ENCODE measurements at regions not wholly inside any gene's neighbourhood (a gene's known extent, or its start where the extent isn't known, plus 50 kb on each side); places are given as distances from the start of the nearest gene placed in this dataset.

DNA sequence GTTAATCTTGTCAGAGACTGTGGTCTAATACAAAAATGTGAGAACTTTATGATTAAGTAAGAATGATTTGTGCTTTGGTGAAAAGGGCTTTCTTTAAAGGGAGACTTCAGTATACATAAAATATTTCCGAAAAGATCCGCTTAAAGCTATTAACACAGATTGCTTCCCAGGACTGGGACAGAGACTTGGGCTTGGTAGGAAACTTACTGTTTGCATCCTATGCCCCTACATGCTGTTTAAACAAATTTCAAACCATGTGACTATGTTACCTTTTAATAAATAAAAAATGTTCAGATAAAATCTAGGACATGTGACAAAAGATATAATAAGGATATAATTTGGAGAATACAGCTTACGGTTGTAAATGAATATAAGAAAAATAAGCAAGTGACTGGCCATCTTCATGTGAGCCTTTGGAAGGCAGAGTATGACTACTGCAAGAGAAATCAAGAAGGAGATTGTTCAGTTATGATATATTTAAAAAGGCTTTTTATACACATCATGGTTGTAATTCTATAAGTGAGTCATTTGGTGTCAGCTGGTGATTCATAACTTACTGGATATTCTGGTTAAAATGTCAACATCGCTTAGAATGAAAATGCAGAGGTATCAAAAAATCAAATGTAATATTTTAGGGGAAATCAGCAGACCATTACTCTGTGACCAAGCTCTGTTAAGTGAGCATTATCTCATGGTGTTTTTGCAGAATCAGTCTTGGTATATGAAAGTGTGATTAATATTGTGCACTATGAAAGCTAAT is 234.7 kb upstream of the E2F7 start:
- DNase-seq (ENCODE audit: low read depth in 2 of 2): peak; percentile 62 to 74

DNA sequence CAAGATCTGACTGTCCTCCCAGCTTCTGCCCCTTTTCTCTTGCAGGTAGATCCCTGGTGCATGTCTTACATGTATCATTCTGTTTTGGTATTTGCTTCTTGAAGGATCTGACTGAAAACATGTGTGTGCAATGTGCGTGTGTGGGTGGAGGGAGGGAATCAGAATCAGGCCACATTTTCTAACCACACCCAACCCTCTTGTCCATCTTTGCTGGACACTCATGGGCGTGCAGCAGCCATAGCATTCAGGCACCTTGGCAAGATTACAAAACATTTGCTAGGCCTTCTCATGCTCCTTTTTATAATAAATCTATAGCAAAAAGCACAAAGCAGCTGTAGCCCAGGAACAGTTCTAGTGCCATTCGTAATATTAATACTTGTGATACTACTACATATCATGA is 233.6 kb upstream of the E2F7 start:
- no peak for DNase-seq (ENCODE audit: low read depth in 2 of 2)

DNA sequence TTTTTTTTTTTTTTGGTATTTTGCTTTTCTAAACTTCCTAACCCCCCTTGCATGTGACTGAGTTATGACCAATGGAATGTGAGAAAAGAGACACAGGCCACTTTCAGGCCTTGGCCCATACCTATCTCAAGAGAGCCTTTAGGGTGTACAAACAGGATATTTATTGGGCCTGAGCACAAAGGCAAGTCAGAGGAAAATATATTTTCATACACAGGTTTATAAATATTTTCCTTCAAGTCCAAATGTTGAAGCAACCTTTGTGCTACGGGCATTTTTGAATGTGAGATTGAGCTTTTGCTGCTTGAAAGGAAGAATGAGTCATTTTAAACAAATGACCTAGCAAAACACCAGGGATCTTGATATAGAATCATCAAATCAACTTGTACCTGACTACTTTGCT is 228.6 kb upstream of the E2F7 start:
- DNase-seq (ENCODE audit: low read depth in 2 of 2): no peak

DNA sequence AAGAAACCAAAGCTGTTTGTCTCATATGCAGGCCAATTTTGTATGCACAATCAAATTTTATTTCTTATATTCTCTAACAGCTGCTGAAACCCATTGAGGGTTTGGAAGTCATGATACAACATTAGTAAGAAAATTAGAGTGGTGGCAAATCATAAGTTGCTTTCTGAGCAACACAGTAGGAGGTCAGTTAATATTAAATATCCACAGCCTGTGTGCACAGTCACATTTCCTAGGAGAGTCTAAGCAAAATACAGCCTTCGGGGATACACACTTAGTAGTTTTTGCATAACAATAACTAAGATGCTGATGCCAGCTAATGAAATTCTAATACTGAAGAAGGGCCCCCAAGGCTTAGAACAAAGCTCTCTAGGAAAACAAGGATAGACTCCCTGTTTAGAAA is 209.6 kb upstream of the E2F7 start:
- no peak for DNase-seq (ENCODE audit: low read depth in 2 of 2)

DNA sequence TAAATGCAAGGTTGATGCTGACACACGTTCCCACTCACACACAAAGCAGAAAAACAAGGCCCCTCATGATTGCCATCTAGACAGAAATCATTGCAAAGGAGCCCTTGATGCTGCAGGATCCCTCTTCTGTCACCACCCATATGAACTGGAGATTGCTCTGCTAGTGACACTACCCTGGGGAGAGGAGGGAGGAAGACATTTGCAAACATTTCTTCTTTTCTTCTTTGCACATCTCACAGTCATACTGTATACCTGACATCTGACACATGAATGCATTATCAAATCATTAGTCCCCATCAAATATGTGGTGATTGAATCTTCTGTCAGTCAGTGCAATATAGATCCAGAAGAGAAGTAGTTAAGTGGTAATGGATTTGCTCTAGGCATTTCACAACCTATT is 208.5 kb upstream of the E2F7 start:
- DNase-seq (ENCODE audit: low read depth in 2 of 2): no peak

DNA sequence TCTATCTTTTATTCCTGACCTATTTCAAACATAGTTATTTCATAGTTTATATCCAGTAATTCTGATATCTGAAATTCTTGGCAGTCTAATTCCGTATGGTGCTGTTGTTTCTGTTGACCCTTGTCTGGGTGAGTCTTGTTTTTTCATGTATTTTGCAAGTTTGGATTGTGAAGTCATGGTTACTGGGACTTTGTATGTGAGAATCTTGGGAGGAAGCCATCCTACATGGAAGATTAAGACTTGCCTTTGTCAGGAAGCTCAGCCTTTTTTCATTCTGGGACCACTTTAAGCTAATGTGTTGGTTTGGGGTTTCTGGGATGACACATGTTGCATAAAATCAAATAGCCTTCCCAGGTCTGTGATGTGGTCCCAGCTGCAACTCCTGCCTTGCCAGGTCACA is 191.6 kb upstream of the E2F7 start:
- DNase-seq (ENCODE audit: low read depth in 2 of 2): no peak

DNA sequence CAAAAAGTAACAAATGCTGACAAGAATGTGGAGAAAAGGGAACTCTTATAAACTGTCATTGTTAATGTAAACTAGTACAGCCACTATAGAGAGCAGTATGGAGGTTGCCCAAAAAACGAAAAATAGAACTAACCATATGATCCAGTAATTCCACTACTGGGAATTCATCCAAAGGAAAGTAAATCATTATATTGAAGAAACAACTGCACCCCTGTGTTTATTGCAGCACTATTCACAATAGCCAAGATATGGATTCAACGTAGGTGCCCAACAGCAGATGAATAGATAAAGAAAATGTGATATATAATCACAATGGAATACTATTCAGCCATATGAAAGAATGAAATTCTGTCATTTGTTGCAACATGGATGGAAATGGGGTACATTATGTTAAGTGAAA is 188.0 kb upstream of the E2F7 start:
- DNase-seq (ENCODE audit: low read depth in 2 of 2): no peak

DNA sequence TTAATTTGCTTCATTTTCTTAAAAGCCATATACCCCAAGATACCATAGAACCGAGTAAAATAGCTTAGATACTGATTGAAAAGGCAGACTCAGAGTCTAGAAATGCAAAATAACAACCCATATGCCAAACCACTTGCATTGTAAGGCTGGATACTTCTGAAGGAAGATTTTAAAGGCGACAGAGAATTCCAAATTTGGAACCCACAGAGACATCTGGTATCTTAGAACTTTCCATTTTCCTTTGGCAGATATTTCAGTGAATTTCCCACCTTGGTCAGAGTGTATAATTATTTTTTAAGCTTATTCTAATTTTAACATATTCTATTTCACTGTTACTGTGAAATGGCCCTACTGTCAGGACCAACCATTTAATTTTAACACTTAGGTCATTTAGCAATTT is 186.4 kb upstream of the E2F7 start:
- no peak for DNase-seq (ENCODE audit: low read depth in 2 of 2)

DNA sequence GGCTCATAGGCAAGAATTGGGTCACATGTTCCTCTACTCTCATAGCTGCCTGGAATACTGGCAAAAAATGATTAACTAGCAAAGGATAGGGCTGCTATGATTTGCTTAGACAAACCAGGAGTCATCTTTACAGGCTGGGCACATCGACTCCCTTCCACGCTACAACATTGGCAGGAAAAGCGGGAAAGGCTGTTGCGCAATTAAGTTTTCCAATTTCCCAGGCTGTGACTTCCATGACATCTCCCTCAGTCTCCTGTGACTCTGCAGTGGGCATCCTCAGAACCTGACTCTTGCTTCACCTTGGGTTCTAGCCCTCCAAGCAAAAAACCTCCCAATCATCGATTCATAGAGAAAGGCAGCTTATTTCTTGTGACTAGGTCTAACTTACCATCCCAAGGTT is 184.5 kb upstream of the E2F7 start:
- no peak for DNase-seq (ENCODE audit: low read depth in 2 of 2)

DNA sequence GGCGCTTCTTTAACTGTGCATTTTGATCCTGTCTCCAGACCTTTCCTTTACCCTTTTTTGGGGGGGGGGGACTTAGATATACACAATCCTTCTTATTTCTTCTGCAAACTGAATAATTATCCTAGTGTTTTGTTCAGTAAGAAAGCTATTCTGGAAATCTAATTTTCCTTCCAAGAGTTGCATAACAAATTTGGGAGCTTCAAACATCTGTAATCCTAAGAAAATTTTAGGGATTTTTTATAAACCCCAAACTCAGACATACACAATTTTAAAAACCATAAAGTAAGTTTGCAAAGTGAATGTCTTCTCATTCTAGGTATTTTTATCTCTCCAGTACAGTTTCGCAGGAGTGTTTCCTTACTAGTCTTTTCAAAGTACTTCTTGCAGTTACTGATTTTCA is 182.7 kb upstream of the E2F7 start:
- DNase-seq (ENCODE audit: low read depth in 2 of 2): no peak

DNA sequence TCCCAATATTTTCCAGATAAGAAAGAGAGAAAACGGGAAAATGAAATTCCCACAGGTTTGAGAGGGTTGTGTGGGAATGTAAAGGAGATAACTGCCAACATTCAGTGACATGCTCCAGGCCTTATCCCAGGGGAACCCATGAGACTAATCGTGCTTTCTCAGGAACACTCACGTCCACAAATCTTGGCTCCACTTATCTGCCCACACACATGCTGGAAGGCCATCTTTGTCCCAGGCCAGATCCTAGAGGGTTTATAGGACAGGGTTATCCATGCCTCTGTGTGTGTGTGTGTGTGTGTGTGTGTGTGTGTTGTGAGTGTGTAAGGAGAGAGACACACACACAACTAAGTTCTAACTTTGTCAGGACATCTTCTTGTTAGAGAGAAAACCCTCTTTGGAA is 182.2 kb upstream of the E2F7 start:
- no peak for DNase-seq (ENCODE audit: low read depth in 2 of 2)

DNA sequence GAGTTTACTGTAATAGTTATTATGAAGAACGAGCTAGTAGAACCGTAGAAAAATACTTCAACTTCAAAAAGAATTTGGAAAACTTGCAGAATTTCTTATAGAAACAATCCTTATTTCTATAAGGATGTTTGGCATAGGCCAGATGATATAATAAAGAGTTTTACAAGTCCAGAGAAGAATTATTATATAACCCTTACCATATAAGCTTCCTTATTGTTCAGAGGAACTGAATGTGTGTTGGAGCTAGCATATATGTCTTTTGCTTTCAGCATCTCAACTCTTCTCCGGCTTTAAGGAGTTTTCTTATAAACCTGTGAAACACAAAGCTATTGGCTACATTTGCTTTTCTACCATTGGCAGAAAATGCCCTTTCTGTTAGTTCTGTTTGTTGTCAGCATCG is 178.0 kb upstream of the E2F7 start:
- DNase-seq (ENCODE audit: low read depth in 2 of 2): no peak

DNA sequence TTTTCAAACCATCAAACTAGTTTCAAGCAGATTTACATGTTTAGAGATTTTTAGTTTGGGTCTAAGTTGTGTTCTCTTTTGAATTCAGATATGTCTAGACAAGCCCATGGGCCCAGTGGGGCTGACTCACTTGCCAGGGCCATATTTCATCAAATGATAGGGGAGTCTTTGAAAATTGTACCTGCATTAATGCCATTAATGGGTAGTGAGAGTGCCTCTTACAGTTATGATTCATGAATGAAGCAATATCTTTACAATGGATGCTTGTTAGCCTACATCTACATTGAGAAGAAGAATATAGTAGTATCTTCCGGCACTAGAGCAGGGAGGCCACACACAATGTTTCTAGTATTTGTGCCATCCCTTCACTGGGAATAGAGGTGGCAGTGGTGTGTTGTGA is 174.2 kb upstream of the E2F7 start:
- DNase-seq (ENCODE audit: low read depth in 2 of 2): no peak

DNA sequence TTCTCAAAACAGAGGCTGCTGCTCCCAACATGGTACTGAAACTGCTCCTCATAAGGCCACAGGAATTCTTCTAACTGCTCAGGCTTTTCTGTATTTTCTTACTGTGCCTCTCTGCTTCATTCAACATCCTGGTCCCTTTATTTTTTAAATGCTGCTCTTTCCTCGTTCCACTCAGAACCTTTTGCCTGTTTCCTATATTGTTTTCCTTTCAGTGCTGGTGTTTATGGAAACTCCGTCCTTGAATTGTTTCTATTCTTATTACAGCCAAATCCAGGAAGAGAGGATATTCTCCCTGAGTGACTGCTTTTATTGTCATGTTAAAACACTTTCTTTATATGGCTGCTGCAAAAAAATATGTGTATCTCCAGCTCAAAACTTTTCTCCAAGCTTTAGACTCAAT is 173.0 kb upstream of the E2F7 start:
- no peak for DNase-seq (ENCODE audit: low read depth in 2 of 2)

DNA sequence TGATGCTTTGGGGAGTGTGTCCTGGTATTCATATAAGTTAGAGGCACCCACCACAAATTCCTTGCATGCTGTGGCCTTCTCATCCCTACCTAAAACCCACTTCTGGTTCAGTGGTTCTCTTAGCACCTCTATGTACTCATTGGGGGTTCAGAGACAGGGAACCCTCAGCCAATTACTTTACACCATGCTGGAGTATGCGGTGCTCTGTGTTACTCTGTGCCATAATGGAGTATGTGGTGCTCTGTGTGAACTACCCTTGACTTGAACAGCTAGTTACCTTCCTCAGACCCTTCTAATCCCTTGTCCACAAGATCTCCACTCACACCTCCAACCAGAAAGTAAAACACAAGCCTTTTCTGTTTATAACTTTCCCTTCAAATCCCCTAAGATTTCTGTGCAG is 172.5 kb upstream of the E2F7 start:
- DNase-seq (ENCODE audit: low read depth in 2 of 2): no peak

DNA sequence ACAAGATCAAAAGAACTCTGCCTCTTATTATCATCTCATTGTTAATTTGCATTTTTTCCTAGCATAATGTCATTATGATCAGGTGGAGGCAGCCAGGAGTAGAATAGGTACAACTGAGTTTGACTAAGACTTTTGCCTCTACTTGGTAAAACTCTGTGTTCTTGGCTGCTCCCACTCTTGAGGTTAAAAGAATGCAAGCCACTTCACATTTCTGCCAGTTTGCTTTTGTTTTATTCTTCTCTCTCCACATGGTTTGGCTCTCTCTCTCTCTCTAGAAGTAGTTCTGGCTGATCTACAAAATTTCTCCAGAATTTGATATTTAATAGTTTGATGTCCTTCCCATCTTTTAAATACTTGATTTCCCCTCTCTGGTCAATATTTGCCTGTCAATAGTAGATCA is 170.7 kb upstream of the E2F7 start:
- DNase-seq (ENCODE audit: low read depth in 2 of 2): no peak

DNA sequence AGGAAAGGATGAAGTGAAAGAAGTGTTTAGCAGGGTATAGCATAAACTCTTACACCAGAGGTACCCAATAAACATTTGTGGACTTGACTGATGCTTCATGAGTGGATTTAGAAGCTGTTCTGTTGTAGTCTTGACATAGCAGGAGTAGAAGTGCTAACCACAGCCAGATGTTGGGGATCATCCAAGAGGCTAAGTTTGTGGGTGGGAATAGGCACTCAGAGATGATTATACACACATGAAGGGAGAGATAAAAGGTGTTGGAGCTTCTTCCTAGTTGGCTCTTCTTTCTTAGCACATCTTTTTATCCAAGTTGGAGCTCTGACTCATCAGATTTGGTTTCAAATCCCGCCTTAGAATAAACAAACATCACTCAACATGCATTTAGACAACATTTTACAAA is 166.7 kb upstream of the E2F7 start:
- DNase-seq (ENCODE audit: low read depth in 2 of 2): peak; percentile 84 to 86

DNA sequence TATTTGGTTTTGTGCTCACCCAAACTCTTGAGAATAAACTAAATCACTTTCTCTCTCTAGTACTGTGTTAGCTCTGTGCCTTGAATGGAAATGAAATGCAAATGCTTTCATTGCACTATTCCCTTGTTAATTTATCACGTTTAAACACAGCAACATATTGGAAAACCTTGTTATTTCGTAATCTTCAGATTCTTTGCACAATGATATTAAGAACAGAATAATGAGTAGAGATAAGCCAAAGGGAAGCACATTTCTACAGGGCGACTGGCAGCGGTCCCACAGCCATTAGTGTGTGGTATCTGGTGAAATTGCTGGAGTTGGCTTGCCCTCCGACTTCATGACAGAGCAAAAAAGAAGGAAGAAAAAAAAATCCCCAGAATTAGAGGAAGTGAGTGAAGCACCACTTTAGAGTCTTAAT is 166.1 kb upstream of the E2F7 start:
- peak; percentile 73 to 80 for DNase-seq (ENCODE audit: low read depth in 2 of 2)

DNA sequence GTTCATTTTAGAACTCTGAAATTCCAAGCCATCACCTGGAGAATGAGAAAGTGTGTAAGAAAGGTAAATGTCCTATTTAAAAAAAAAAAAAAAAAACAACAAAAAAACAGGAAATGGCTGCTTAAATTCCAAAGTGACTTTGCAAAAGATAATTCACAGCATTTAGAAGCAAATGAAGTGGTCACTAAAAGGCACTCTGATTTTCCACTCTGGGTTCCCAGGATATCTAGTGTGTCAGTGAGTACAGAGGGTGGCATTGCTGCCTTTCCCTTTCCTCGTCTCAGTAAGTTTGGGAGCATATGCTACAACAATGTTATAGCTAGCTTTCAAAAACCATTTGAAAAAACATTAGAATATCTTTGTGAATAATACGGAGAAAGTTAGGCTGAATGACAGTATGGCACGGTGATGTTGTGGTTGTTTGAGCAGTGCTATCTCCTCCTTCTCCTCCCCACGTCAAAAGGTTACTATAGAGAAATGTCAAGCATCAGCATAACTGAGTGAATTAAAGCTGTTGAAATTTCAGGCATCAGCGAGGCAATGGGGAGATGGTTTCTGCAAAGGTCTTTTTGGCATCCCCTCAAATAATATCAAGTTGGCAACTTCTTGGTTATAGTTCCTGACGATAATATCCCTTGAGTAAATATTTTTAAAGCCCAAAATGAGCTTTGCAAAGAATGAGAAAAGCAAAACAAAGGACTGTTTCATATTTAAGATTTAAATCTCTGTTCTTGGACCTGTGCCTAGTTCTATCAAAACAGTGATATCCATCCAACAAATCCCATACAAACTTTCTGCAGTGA is 164.5 kb upstream of the E2F7 start:
- peak in 1 of 2 experiments; percentile 39 for DNase-seq (ENCODE audit: low read depth in 2 of 2)

DNA sequence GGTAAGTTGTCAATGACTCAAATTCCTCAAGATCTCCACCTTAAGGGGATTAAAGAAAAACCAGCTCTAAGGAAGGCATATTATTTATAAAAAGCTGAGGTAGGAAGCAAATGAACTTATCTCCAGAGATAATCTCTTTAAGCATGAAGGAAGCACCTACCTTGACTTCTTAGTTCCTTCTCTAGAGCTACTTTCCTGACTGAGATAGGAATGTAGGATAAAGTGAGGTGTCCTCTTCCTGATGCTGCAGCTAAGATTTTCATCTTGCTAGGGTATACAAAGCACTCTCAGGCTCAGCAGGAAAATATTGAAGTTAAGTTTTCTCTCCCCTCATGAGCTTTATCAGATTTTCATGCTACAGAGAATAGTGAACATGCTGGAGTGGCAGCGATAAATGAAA is 163.0 kb upstream of the E2F7 start:
- DNase-seq (ENCODE audit: low read depth in 2 of 2): no peak

DNA sequence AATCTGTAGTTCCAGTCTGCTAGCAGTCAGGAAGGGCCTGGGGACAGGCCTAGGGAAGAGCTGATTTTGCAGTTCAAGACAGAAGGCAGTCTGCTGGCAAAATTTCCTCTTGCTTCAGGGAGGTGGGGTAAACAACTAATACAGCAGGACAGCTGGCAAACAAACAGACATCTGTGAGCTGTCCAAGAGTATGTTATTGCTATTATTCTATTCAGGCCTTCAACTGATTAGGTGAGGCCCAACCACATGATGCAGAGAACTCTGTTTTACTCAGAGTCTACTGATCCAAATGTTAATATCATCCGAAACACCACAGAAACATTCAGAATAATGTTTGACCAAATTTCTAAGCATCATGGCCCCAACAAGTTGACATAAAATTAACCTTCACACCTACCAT is 161.0 kb upstream of the E2F7 start:
- DNase-seq (ENCODE audit: low read depth in 2 of 2): no peak

DNA sequence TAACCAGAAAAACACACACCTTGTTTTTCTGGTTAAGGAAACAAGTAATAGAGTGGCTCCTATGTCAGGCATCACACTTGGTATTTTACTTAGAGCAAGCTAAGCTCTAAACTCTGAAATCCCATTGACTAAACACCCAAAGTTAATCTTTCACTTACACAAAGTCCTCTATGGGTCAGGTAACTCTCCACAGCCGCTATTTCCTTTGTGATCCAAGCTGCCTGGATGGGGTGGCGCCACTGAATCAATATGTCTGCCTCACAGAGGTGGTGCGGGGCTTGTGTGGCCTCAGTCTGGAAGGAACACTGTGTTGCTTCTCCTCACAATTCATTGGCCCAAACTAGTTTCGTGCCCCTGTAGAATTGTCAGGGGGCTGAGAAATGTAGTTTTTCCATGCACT is 160.0 kb upstream of the E2F7 start:
- no peak for DNase-seq (ENCODE audit: low read depth in 2 of 2)

DNA sequence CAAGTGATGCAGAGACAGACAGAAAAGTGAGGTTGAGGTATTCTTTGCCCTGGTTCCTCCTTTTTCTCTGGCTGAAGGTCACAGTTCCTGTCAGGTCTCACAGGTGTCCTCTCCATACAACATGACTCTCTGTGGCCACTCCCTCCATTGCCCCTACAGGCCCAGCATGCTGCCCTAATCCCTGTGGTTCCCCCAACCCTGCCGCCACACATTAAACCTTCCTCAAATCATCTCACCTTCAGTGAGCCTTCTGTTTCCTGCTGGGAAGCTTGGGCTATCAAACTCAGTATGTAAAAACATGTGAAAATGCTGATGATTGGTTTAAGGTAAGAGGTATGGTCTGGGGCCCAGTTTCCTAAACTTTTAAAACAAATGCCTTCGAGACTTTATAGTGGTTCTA is 159.0 kb upstream of the E2F7 start:
- DNase-seq (ENCODE audit: low read depth in 2 of 2): no peak

DNA sequence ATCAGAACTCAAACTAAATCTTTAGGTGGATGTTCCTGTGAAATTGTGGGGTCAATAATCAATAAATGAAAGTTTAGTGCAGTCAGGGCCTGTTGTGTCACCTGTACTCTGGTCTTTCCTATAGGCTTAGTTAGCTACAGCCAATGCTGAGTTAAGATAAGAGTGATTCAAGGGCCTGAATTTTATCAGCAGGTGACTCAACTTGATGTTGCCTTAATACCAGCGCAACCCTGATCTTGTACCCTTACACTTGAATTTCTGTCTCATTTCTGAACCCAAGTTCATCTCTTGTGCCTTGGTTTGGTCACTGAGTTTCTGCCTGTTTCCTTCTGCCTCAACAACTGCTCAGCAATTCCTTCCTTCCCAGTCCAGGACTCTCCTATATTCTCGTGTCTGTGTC is 157.0 kb upstream of the E2F7 start:
- no peak for DNase-seq (ENCODE audit: low read depth in 2 of 2)
